ENCODE measurements at regions not wholly inside any gene's neighbourhood (a gene's known extent, or its start where the extent isn't known, plus 50 kb on each side); places are given as distances from the start of the nearest gene placed in this dataset.

GRCh38 chr10:130737186-130737585 is 574.3 kb downstream of the TCERG1L start:
- DNase-seq, result no peak

- DNase-seq, result no peak
Measured at GRCh38 chr10:130737621-130738020, 573.9 kb downstream of the TCERG1L start.

- no peak for DNase-seq
Measured at GRCh38 chr10:130739016-130739756, 572.3 kb downstream of the TCERG1L start.

GRCh38 chr10:130739757-130740145 is 571.8 kb downstream of the TCERG1L start:
- no peak for DNase-seq

- no peak for DNase-seq
Measured at GRCh38 chr10:130740166-130740565, 571.4 kb downstream of the TCERG1L start.

GRCh38 chr10:130740915-130741750 is 570.4 kb downstream of the TCERG1L start:
- no peak for DNase-seq

GRCh38 chr10:130741901-130742855 is 569.3 kb downstream of the TCERG1L start:
- DNase-seq, result no peak

- DNase-seq, result no peak
Measured at GRCh38 chr10:130742941-130743675, 568.4 kb downstream of the TCERG1L start.

- no peak for DNase-seq
Measured at GRCh38 chr10:130743751-130744271, 567.7 kb downstream of the TCERG1L start.

- DNase-seq, result no peak
Measured at GRCh38 chr10:130744631-130745030, 566.9 kb downstream of the TCERG1L start.

GRCh38 chr10:130745251-130745650 is 566.3 kb downstream of the TCERG1L start:
- DNase-seq, result no peak

GRCh38 chr10:130745821-130746220 is 565.7 kb downstream of the TCERG1L start:
- no peak for DNase-seq

- DNase-seq, result no peak
Measured at GRCh38 chr10:130746311-130746710, 565.2 kb downstream of the TCERG1L start.

GRCh38 chr10:130747356-130747755 is 564.2 kb downstream of the TCERG1L start:
- no peak for DNase-seq

- no peak for DNase-seq
Measured at GRCh38 chr10:130747946-130748345, 563.6 kb downstream of the TCERG1L start.

GRCh38 chr10:130748409-130749057 is 563.0 kb downstream of the TCERG1L start:
- DNase-seq, result no peak

- no peak for DNase-seq
Measured at GRCh38 chr10:130749911-130750310, 561.6 kb downstream of the TCERG1L start.

GRCh38 chr10:130750441-130750840 is 561.1 kb downstream of the TCERG1L start:
- no peak for DNase-seq

GRCh38 chr10:130751106-130751840 is 560.2 kb downstream of the TCERG1L start:
- no peak for DNase-seq

- DNase-seq, result no peak
Measured at GRCh38 chr10:130751851-130752250, 559.7 kb downstream of the TCERG1L start.

- no peak for DNase-seq
Measured at GRCh38 chr10:130756651-130757050, 554.9 kb downstream of the TCERG1L start.

Data from SHP77 treated with DMSO at 0.1 percent for 48 hours (cell line).